ENCODE measurements at regions not wholly inside any gene's neighbourhood (a gene's known extent, or its start where the extent isn't known, plus 50 kb on each side); places are given as distances from the start of the nearest gene placed in this dataset.
"Not testable (repeated sequence)": the region's sequence is repeated elsewhere in the genome, so short reads cannot be mapped to it uniquely, and the experiment has no call there.

GRCh38 chr4:164154416-164154815, 599.5 kb upstream of the SMIM31 start:
- in situ Hi-C loops (cut with HindIII; ENCODE audit: low sequenced_read_pairs): no loop called here

DNA sequence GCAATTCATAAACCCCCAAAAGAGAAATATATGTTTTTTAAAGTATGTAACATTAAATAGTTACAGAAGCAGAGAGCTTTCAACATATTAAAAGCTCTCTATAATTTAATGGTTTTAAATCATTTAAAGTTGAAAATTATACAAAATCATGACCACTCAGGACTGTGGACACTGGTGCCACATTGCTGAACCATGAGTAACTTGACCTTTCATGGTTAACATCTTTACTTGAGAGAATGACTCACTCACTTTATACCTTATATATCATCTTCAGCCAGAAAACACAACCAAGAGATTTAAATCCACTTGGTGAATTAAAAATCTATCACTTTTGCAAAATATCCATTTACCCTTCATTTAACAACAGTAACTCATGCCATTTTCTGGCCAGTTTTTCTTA, 584.3 kb upstream of the SMIM31 start:
- in situ Hi-C loops (cut with HindIII; ENCODE audit: low sequenced_read_pairs): no loop called here

DNA sequence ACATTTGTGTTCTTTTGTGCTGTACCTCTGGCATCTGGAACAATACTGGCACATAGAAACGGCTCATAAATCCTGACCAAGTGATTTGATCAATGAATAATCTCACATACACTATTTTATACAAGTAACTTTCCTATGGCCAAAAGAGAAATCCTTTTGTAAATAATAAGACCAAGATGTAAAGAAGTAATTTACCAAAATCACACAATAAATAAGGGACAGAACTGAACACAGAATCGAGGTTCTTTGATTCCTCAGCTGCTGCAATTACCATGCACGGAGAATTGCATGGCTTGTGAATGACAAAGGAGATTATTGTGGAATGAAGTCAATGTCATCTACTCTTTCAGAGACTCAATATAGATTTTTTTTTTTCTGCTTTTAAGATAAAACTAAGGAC, 576.8 kb upstream of the SMIM31 start:
- in situ Hi-C loops (cut with HindIII; ENCODE audit: low sequenced_read_pairs): no loop called here

GRCh38 chr4:164177753-164178152, 576.2 kb upstream of the SMIM31 start:
- in situ Hi-C loops (cut with HindIII; ENCODE audit: low sequenced_read_pairs): no loop called here

DNA sequence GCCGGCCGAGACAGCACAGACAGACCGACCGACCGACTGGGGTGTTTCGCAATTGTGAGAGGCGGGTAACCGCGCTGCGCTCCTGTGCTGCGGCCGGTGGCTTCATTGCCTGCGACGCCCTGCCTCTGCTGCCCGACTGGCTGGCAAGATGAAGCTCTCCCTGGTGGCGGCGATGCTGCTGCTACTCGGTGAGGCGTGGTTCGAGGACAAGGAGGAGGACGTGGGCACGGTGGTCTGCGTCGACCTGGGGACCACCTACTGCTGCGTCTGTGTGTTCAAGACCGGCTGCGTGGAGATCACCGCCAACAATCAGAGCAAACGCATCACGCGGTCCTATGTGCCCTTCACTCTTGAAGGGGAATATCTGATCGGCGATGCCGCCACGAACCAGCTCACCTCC, 565.7 kb upstream of the SMIM31 start:
- in situ Hi-C loops (cut with HindIII; ENCODE audit: low sequenced_read_pairs): no loop called here

- in situ Hi-C loops (cut with HindIII; ENCODE audit: low sequenced_read_pairs): no loop called here
Observed at GRCh38 chr4:164192844-164193243, 561.1 kb upstream of the SMIM31 start.

DNA sequence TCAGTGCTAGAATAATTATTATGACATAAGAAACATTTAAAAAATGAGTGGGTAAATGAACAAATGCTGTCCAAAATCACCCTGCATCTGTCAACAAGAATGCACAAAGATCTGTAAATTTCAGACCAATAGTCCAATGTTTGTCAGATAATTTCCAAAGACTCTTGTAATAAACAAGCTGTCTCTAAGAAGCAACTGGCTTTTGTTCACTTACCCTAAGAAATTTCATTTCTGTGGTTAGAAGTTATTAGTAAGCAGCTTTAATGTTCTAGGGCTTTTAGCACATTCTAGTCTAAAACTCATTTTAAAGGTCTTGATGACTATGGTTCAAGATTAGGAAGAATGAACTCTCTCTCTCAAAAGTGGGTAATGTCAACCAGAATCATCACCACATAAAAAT, 560.3 kb upstream of the SMIM31 start:
- in situ Hi-C loops (cut with HindIII; ENCODE audit: low sequenced_read_pairs): no loop called here

- in situ Hi-C loops (cut with HindIII; ENCODE audit: low sequenced_read_pairs): no loop called here
Observed at GRCh38 chr4:164197556-164197955, 556.4 kb upstream of the SMIM31 start.

DNA sequence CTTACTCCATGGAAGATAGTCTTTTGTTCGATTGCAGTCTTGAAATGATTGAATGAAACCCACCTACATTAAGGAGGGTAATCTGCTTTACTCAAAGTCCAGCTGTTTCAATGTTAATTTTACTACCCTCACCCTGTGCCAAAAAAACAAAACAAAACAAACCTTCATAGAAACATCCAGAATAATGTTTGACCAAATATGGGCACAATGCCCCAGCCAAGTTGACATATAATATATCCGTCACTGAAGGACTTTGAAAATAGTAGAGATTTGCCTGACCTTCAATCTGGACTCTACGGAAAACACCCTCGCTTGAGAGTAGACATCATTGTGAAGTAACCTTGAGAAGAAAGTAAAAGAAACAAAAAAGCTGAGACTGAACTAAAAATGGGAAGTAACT, 550.5 kb upstream of the SMIM31 start:
- in situ Hi-C loops (cut with HindIII; ENCODE audit: low sequenced_read_pairs): no loop called here

DNA sequence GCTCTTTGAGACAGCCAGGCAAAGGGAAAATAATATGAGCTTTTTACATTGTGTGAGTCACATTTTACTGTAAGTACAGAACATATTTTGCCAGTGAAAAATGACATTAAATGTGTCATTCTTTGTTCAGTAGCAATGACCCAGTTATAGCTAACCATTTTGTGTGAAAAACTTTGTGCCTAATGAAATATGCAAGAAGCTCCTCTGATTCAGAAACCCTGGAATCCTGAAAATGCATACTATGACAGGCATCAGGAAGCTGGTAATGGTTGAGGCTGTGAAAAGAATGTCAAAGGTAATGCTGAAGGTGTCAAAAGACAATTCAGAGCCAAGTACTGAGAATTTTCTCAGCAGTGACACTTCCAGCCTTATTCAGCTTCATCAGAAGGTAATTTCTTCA, 549.5 kb upstream of the SMIM31 start:
- in situ Hi-C loops (cut with HindIII; ENCODE audit: low sequenced_read_pairs): no loop called here

DNA sequence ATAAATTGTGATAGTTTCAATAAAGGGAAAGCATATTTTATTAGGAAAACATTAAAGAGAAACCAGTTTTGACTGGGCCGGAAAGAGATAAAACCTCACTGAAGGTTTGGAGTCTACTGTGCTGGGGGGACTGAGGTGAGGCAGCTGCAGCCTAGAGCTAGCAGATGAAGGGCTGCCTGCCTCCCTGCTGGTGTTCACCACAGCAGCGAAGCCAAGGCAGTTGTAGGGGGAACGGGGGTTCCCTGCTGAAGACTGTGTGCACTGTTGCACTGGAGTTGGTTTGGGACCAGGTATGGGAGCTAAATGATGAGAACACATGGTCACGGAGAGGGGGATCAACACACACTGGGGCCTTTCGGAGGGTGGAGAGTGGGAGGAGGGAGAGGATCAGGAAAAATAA, 546.5 kb upstream of the SMIM31 start:
- in situ Hi-C loops (cut with HindIII; ENCODE audit: low sequenced_read_pairs): no loop called here

- in situ Hi-C loops (cut with HindIII; ENCODE audit: low sequenced_read_pairs): no loop called here
Observed at GRCh38 chr4:164210377-164210776, 543.6 kb upstream of the SMIM31 start.

DNA sequence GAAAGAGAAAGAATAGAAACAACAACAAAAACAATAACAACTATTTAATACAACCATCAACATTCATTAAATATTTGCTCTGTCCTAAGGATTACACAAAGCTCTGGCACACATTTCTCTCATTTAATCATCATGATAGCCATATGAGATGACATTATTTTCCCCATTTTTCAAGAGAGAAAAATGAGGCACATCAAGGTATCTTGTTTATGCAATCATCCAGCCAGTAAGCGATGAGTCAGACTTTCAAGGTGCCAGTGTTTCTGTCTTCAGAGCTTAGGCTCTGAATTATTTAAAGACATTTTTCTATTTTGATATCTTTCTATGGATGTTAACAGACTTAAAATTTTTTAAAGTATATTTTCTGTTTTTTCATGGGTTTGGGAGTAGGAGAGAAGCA, 541.8 kb upstream of the SMIM31 start:
- in situ Hi-C loops (cut with HindIII; ENCODE audit: low sequenced_read_pairs): no loop called here

DNA sequence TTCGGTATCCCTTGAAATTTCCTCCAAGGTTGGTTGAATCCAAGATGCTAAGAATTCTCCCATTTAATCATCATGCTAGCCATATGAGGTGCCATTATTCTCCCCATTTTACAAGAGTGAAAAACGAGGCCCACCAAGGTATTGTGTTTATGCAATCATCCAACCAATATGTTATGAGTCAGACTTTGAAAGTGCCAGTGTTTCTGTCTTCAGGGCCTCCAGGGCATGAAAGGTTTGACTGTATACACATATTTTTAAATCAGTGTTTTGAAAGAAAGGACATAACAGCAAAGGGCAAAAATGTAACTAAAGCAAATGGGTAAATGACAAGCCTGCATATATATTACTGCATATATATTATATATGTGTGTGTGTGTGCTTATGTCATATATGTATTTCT, 541.2 kb upstream of the SMIM31 start:
- in situ Hi-C loops (cut with HindIII; ENCODE audit: low sequenced_read_pairs): no loop called here

DNA sequence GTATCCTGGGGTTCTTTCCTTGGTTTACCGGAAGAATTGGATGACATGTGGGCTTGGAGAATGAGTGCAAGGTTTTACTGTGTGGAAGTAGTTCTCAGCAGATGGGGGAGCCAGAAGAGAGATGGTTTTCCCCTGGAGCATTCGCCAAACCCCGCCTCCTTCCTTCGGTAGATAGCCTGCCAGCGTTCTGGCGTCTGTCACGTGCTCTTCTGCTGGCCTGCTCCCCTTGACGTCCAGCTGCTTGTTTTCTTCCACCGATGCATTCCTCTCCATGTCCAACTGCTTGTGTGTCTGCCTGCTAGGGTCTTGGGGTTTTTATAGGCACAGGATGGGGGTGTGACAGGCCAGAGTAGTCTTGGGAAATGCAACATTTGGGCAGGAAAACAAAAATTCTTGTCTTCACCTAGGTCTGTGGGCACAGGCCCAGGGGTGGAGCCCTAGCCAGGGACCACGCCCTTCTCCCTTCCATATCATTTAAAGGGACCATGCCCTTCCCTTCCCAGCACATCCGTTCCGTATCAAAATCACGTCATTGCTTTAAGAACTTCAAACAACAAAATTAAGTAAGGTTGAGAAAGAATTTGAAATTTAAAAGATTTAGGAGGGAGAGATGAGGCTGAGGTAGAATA, 538.7 kb upstream of the SMIM31 start:
- in situ Hi-C loops (cut with HindIII; ENCODE audit: low sequenced_read_pairs): no loop called here

GRCh38 chr4:164221631-164222030, 532.3 kb upstream of the SMIM31 start:
- in situ Hi-C loops (cut with HindIII; ENCODE audit: low sequenced_read_pairs): no loop called here

GRCh38 chr4:164224871-164225270, 529.1 kb upstream of the SMIM31 start:
- in situ Hi-C loops (cut with HindIII; ENCODE audit: low sequenced_read_pairs): no loop called here

DNA sequence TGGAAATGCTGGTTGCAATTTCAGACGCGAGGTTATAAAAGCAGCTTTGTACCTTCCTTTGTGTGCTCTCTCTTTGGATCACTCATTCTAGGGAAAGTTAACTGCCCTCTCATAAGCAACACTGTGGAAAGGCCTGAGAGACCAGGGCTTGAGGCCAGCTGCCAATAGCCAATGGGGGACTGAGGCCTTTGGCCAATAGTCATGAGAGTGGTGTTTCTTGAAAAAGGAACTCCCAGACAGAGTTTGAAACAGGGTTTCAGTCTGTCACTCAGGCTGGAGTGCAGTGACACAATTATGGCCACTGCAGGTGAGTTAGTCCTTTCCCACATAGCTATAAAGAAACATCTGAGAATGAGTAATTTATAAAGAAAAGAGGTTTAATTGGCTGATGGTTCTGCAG, 524.7 kb upstream of the SMIM31 start:
- in situ Hi-C loops (cut with HindIII; ENCODE audit: low sequenced_read_pairs): no loop called here

DNA sequence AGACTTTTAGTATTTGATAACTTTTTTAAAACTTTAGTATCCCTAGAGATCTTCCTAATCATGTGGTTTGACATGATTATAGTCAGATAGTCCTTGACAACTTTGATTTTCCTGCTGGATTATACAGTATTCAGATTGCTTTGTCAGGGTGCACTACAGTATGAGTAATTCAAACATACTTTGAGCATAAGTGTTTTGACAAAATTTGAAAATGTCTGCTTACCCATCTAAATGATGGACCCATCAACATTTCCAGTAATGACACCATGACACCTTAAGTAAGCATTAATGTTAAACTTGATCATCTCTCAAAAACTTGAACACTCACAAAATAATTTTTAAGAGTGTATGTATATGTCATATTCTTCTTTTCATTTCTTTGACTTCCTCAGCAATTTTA, 514.5 kb upstream of the SMIM31 start:
- in situ Hi-C loops (cut with HindIII; ENCODE audit: low sequenced_read_pairs): no loop called here

DNA sequence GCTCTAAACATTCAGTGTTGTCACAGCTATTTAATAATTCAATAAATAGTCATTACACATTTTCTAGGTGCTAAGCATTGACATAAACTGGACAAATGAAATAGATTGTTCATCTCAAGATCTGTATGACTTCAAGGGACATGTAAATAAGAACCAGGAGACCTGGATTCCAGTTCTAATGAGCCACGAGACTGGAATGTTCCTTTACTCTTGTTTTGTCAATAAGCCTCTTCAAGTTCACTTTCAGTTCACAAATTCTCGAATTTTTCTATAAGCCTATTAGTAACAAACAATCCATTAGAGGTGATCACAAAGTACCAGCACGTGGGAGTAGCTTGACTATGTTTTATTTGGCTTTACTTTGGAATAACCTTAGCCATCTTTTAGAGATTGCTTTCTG, 514.0 kb upstream of the SMIM31 start:
- in situ Hi-C loops (cut with HindIII; ENCODE audit: low sequenced_read_pairs): no loop called here

DNA sequence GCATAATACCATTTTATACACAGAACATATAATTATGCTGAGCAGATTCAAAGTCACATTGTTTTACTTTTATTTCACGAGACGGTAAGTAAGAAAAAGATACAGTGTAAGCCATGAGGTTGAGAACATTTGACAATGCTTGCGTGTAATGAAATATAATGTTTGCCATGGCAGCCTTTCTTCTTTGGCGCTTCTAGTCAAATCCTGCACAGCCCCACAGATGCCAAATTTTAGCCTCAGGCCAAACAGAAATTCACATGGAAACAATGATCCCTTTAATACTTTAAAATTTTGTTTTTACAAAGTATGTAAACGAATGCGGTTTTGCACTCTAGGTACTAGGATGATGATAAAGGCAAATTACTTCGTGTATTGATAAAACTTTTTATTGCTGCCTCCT, 502.7 kb upstream of the SMIM31 start:
- in situ Hi-C loops (cut with HindIII; ENCODE audit: low sequenced_read_pairs): no loop called here

GRCh38 chr4:164252286-164252685, 501.6 kb upstream of the SMIM31 start:
- in situ Hi-C loops (cut with HindIII; ENCODE audit: low sequenced_read_pairs): no loop called here

GRCh38 chr4:164261831-164262230, 492.1 kb upstream of the SMIM31 start:
- in situ Hi-C loops (cut with HindIII; ENCODE audit: low sequenced_read_pairs): no loop called here

DNA sequence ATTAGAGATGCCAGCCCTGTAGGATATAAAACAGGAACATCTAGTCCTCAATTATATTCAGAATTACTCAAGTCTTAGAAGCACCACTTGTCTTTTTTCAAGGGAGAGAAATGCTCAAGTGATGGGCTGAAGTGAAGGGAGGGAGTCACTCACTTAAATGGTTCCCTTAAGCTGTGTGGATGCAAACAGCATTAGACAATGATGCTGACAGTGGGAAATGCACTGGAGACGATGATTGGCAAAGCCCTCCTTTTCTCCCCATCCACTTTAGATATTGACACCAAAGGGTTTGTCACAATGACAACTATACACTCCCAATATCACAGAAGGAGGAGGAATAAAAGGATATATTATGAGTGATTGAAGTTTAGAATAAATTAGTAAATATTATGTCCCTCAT, 491.4 kb upstream of the SMIM31 start:
- in situ Hi-C loops (cut with HindIII; ENCODE audit: low sequenced_read_pairs): not testable (repeated sequence)

Measured in DLD1 (cell line).